GM23338 (cell line): ENCODE measurements at regions not wholly inside any gene's neighbourhood (a gene's known extent, or its start where the extent isn't known, plus 50 kb on each side); places are given as distances from the start of the nearest gene placed in this dataset.

ENCODE experiments used
- ATAC-seq: fragments of 200-7000 bp; cut with Tn5 transposase; 3 replicates; pipeline ENCODE4 v1.9.1; 2020
- DNase-seq: peaks from one replicate; pipeline ENCODE4 v3.0.0-alpha.2; 2015; ENCODE audit warnings: low spot score
- H2AFZ ChIP-seq: fragments of 200-600 bp; sonication (generic); 2 replicates; pipeline ENCODE4 v1.8.0; 2016; ENCODE audit warnings: antibody characterized with exemption, mild to moderate bottlenecking, moderate library complexity
- H3F3A ChIP-seq: fragments of 200-600 bp; sonication (generic); replicated peaks from 2 replicates; pipeline ENCODE4 v1.8.0; 2017; ENCODE audit warnings: antibody characterized with exemption, mixed run types, low read depth
- H3K27ac ChIP-seq: fragments of 200-600 bp; sonication (generic); 2 replicates; pipeline ENCODE4 v1.6.1; 2016; ENCODE audit warnings: low read depth
- H3K27me3 ChIP-seq: fragments of 200-600 bp; sonication (generic); 2 replicates; pipeline ENCODE4 v1.8.0; 2016; ENCODE audit warnings: mild to moderate bottlenecking, mixed run types, moderate library complexity; ENCODE audit not compliant: insufficient read depth
- H3K36me3 ChIP-seq: fragments of 200-600 bp; sonication (generic); 2 replicates; pipeline ENCODE4 v1.8.0; 2016; ENCODE audit warnings: mild to moderate bottlenecking; ENCODE audit not compliant: insufficient read depth
- H3K4me1 ChIP-seq: fragments of 200-600 bp; sonication (generic); 2 replicates; pipeline ENCODE4 v1.8.0; 2016; ENCODE audit warnings: mild to moderate bottlenecking, moderate library complexity; ENCODE audit not compliant: insufficient read depth
- H3K4me2 ChIP-seq: fragments of 200-600 bp; sonication (generic); 2 replicates; pipeline ENCODE4 v1.7.1; 2017; ENCODE audit warnings: mixed run types
- H3K4me3 ChIP-seq: fragments of 200-600 bp; sonication (generic); 2 replicates; pipeline ENCODE4 v1.6.1; 2016; ENCODE audit warnings: mixed run types
- H3K79me2 ChIP-seq: fragments of 200-600 bp; sonication (generic); replicated peaks from 2 replicates; pipeline ENCODE4 v1.8.0; 2017; ENCODE audit warnings: mild to moderate bottlenecking; ENCODE audit not compliant: insufficient read depth
- H3K9me2 ChIP-seq: fragments of 200-600 bp; sonication (generic); 2 replicates; pipeline ENCODE4 v1.8.0; 2017; ENCODE audit not compliant: insufficient read depth
- H4K20me1 ChIP-seq: fragments of 200-600 bp; sonication (generic); replicated peaks from 2 replicates; pipeline ENCODE4 v1.8.0; 2017; ENCODE audit warnings: mild to moderate bottlenecking; ENCODE audit not compliant: insufficient read depth
- H3K27ac Mint-ChIP-seq: 2 replicates; pipeline ENCODE4 v1.8.0; 2020; ENCODE audit warnings: inconsistent platforms, mild to moderate bottlenecking, moderate library complexity, mixed read lengths
- H3K27me3 Mint-ChIP-seq: 3 replicates; pipeline ENCODE4 v1.8.0; 2022; ENCODE audit warnings: low read depth, mild to moderate bottlenecking, moderate library complexity, mixed read lengths, inconsistent platforms; ENCODE audit not compliant: insufficient read depth, poor library complexity
- H3K36me3 Mint-ChIP-seq: 3 replicates; pipeline ENCODE4 v1.8.0; 2021; ENCODE audit warnings: low read depth, mild to moderate bottlenecking, inconsistent platforms, moderate library complexity, mixed read lengths
- H3K4me1 Mint-ChIP-seq: 3 replicates; pipeline ENCODE4 v1.8.0; 2020; ENCODE audit warnings: mild to moderate bottlenecking, inconsistent platforms, mixed read lengths
- H3K4me3 Mint-ChIP-seq: 3 replicates; pipeline ENCODE4 v1.8.0; 2021; ENCODE audit warnings: moderate library complexity, mild to moderate bottlenecking, inconsistent platforms, mixed read lengths
- H3K9me3 Mint-ChIP-seq: 3 replicates; pipeline ENCODE4 v1.8.0; 2020; ENCODE audit warnings: moderate library complexity, mild to moderate bottlenecking, inconsistent platforms, mixed read lengths
- CREB1 ChIP-seq: fragments of 250-450 bp; sonication (Bioruptor Pico); IDR thresholded peaks from 2 replicates; pipeline ENCODE4 v1.5.0; 2020; ENCODE audit warnings: low read depth, mild to moderate bottlenecking, moderate library complexity
- CTCF ChIP-seq, 2 experiments: fragments of 200-600 bp in 1 of 2; sonication (generic) in 1 of 2; conservative IDR thresholded peaks; 2 replicates each; pipeline versions ENCODE4 v1.5.1 to v1.6.1; 2016 to 2017; ENCODE audit warnings: antibody characterized with exemption in 2 of 2, low read depth in 2 of 2, mild to moderate bottlenecking in 2 of 2, moderate library complexity in 1 of 2
- ETS1 ChIP-seq: IDR thresholded peaks from 2 replicates; pipeline ENCODE4 v1.6.1; 2016; ENCODE audit warnings: antibody characterized with exemption
- EZH2 ChIP-seq: fragments of 200-600 bp; sonication (generic); IDR thresholded peaks from one replicate; pipeline ENCODE4 v1.8.0; 2017; ENCODE audit warnings: antibody characterized with exemption, mild to moderate bottlenecking, low read depth; ENCODE audit not compliant: unreplicated experiment
- EZH2phosphoT487 ChIP-seq: fragments of 200-600 bp; sonication (generic); IDR thresholded peaks from one replicate; pipeline ENCODE4 v1.8.1; 2018; ENCODE audit warnings: antibody characterized with exemption; ENCODE audit not compliant: unreplicated experiment
- JUNB ChIP-seq: IDR thresholded peaks from one replicate; pipeline ENCODE4 v1.6.1; 2016; ENCODE audit warnings: antibody characterized with exemption; ENCODE audit not compliant: unreplicated experiment
- NANOG ChIP-seq: IDR thresholded peaks from 2 replicates; pipeline ENCODE4 v1.6.1; 2016; ENCODE audit warnings: antibody characterized with exemption, borderline replicate concordance
- POLR2AphosphoS5 ChIP-seq: IDR thresholded peaks from 2 replicates; pipeline ENCODE4 v1.6.1; 2016; ENCODE audit warnings: antibody characterized with exemption, low read depth
- REST ChIP-seq: IDR thresholded peaks from one replicate; pipeline ENCODE4 v1.6.1; 2018; ENCODE audit warnings: antibody characterized with exemption; ENCODE audit not compliant: unreplicated experiment
- STAT1 ChIP-seq: IDR thresholded peaks from one replicate; pipeline ENCODE4 v1.6.1; 2016; ENCODE audit warnings: antibody characterized with exemption; ENCODE audit not compliant: unreplicated experiment
- ZNF114 ChIP-seq: fragments of 250-450 bp; sonication (Bioruptor Pico); IDR thresholded peaks from 2 replicates; pipeline ENCODE4 v1.5.0; 2020; ENCODE audit warnings: mild to moderate bottlenecking, moderate library complexity
- ZNF331 ChIP-seq: fragments of 250-450 bp; sonication (Bioruptor Pico); IDR thresholded peaks from 2 replicates; pipeline ENCODE4 v1.5.0; 2020; ENCODE audit warnings: low read depth, mild to moderate bottlenecking, moderate library complexity
- ZNF462 ChIP-seq: fragments of 250-450 bp; sonication (Bioruptor Pico); IDR thresholded peaks from 2 replicates; pipeline ENCODE4 v1.5.0; 2020; ENCODE audit warnings: mild to moderate bottlenecking, moderate library complexity

DNA sequence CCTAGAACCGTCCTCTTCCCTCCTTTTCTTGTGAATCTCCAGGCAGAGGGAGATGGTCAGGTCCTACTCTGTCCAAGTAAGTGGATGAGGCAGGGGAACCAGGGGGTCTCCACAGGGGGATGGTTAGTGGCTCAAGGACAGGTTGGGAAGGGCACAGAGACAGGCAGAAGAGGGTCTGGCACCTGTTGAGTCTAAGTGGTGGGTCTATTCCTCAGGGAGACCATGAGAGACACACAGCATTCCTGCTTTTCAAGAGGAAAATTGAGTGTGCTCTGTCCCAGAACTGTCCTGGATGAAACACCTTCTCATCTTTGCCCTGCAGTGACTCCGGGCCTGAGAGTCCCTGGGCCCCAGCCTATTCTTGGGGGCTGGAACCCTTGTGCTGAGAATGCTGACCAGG is 184.8 kb upstream of the GALNT17 start:
- peaks cover 9% of the 10 kb centered on the region; the same call in 1 of the 2 replicates for H3K9me2 ChIP-seq
- no peak for ATAC-seq
- no peak for TF ChIP-seq JUNB
- TF ChIP-seq ZNF114 = no peak
- no peak for TF ChIP-seq ETS1
- TF ChIP-seq STAT1 = no peak
- no peak for TF ChIP-seq ZNF331 (CRISPR knock-in tag)
- no peak for TF ChIP-seq ZNF462 (CRISPR knock-in tag)
- no peak for TF ChIP-seq REST
- no peak for TF ChIP-seq NANOG
- TF ChIP-seq EZH2 = no peak
- TF ChIP-seq POLR2AphosphoS5 = no peak
- no peak for TF ChIP-seq CREB1 (CRISPR knock-in tag)
- no peak for TF ChIP-seq EZH2phosphoT487
- TF ChIP-seq CTCF (conservative IDR thresholded peaks at IDR 0.05; ENCODE audit: low read depth in 2 of 2) = no peak

More for the DNA sequence above, 184.8 kb upstream of the GALNT17 start:
- Mint-ChIP-seq H3K27me3 (peaks cover 5% of the 10 kb centered on the region), H3K27ac (no peak overlapping the region), H3K9me3 (peaks cover 49% of the 10 kb centered on the region), H3K36me3 (peaks cover 20% of the 10 kb centered on the region; the same call in 2 of the 3 replicates), H3K4me1 (no peaks in the 10 kb centered on the region; the same call in 2 of the 3 replicates), H3K4me3 (no peak overlapping the region)
- H3K4me1 ChIP-seq = no peaks in the 10 kb centered on the region
- H2AFZ ChIP-seq = no peak overlapping the region
- H4K20me1 ChIP-seq = no peaks in the 10 kb centered on the region
- no peaks in the 10 kb centered on the region for H3K27me3 ChIP-seq
- H3K79me2 ChIP-seq = no peaks in the 10 kb centered on the region
- no peaks in the 10 kb centered on the region for H3K36me3 ChIP-seq
- no peak overlapping the region for H3K27ac ChIP-seq
- H3F3A ChIP-seq = no peaks in the 10 kb centered on the region
- DNase-seq = no peak
- H3K4me2 ChIP-seq = no peak overlapping the region
- no peak overlapping the region for H3K4me3 ChIP-seq
